ENCODE measurements at regions not wholly inside any gene's neighbourhood (a gene's known extent, or its start where the extent isn't known, plus 50 kb on each side); places are given as distances from the start of the nearest gene placed in this dataset.
"Not testable (repeated sequence)": the region's sequence is repeated elsewhere in the genome, so short reads cannot be mapped to it uniquely, and the experiment has no call there.

- not testable (repeated sequence) for H3K9me3 Mint-ChIP-seq; H3K27me3 Mint-ChIP-seq (ENCODE audit: low read depth); H3K27ac Mint-ChIP-seq; H3K4me1 Mint-ChIP-seq (ENCODE audit: low read depth); H3K36me3 Mint-ChIP-seq (ENCODE audit: low read depth); H3K4me3 Mint-ChIP-seq
These were observed 202.1 kb upstream of the KIF2A start for GRCh38 chr5:62103863-62104262.

DNA sequence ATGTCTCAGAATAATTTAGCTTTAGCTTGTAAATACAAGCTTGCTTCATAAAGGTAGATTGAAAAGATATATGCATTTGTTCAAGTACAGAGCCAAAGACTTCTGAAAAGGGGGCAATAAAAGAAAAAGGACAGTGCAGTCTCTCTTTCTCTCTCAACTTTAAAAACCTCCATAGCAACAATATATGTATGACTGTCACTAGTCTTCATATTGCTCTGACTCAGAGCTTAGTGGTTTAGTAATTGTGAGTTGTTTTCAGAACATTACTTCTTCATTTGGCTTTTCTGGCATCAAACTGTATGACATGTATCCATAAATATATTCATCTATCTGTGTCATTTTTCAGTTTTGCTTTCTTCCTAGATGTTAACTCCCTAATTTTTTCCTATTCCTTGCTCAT is 194.6 kb upstream of the KIF2A start:
- no peak overlapping the region for H3K4me3 Mint-ChIP-seq
- H3K27me3 Mint-ChIP-seq (ENCODE audit: low read depth): peaks cover 16% of the 10 kb centered on the region
- no peak overlapping the region for H3K27ac Mint-ChIP-seq
- no peaks in the 10 kb centered on the region for H3K9me3 Mint-ChIP-seq
- H3K36me3 Mint-ChIP-seq (ENCODE audit: low read depth): no peaks in the 10 kb centered on the region
- no peaks in the 10 kb centered on the region for H3K4me1 Mint-ChIP-seq (ENCODE audit: low read depth)

GRCh38 chr5:62112689-62113228 is 193.2 kb upstream of the KIF2A start:
- Mint-ChIP-seq H3K27ac (no peak overlapping the region), H3K9me3 (no peaks in the 10 kb centered on the region), H3K4me1 (ENCODE audit: low read depth) (no peaks in the 10 kb centered on the region), H3K4me3 (no peak overlapping the region), H3K36me3 (ENCODE audit: low read depth) (no peaks in the 10 kb centered on the region), H3K27me3 (ENCODE audit: low read depth) (peaks cover 19% of the 10 kb centered on the region)

DNA sequence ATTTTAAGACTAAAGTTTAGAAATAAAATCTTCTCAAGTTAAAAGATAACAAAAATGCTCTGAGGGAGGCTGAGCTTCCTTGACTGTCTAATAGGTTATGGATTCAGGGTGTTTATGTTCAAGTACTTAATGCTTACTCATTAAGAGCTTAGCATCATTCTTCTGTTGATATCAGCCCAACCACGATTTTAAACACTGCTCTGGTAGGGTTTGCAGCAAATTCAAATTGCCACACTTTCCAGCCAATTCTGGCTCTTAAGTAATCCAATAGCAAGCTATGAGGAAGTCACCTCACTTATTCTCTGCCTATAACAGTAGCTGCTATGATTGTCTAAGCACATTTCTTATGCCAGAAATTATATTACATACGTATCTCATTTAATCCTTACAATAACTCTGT is 191.0 kb upstream of the KIF2A start:
- Mint-ChIP-seq H3K9me3 (no peaks in the 10 kb centered on the region), H3K4me3 (no peak overlapping the region), H3K27me3 (ENCODE audit: low read depth) (peaks cover 19% of the 10 kb centered on the region)

DNA sequence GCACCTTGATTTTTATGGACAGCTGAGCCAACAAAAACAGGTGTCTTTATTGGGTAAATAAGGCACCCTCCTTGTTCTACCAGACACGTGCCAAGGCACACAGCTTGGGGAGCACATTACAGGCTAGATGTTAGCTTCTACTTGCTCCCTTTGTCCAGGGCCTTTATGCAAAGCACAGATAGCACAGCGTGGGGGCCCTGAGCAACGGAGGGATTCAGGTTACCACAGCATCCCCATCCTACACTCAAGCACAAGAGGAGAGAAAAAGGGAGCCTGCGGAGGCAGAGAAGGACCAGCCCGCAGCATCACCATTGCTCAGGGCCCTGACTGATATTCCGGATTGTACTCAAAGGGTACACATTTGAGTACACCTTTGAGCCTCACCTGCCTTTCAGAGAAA is 181.7 kb upstream of the KIF2A start:
- no peak overlapping the region for H3K27ac Mint-ChIP-seq
- H3K36me3 Mint-ChIP-seq (ENCODE audit: low read depth): no peaks in the 10 kb centered on the region
- H3K4me1 Mint-ChIP-seq (ENCODE audit: low read depth): no peaks in the 10 kb centered on the region
- H3K27me3 Mint-ChIP-seq (ENCODE audit: low read depth): no peaks in the 10 kb centered on the region
- H3K4me3 Mint-ChIP-seq: no peak overlapping the region
- no peaks in the 10 kb centered on the region for H3K9me3 Mint-ChIP-seq

More for the DNA sequence above, 191.0 kb upstream of the KIF2A start:
- Mint-ChIP-seq H3K27ac (no peak overlapping the region), H3K36me3 (ENCODE audit: low read depth) (no peaks in the 10 kb centered on the region), H3K4me1 (ENCODE audit: low read depth) (no peaks in the 10 kb centered on the region)

- Mint-ChIP-seq H3K27me3 (ENCODE audit: low read depth) (no peaks in the 10 kb centered on the region), H3K27ac (no peak overlapping the region), H3K4me3 (no peak overlapping the region), H3K4me1 (ENCODE audit: low read depth) (no peaks in the 10 kb centered on the region), H3K36me3 (ENCODE audit: low read depth) (no peaks in the 10 kb centered on the region), H3K9me3 (no peaks in the 10 kb centered on the region)
These were observed 179.9 kb upstream of the KIF2A start for GRCh38 chr5:62126090-62126489.

GRCh38 chr5:62127098-62127736 is 178.8 kb upstream of the KIF2A start:
- Mint-ChIP-seq H3K27ac (no peak overlapping the region), H3K4me3 (no peak overlapping the region), H3K27me3 (ENCODE audit: low read depth) (no peaks in the 10 kb centered on the region), H3K36me3 (ENCODE audit: low read depth) (no peaks in the 10 kb centered on the region), H3K9me3 (no peaks in the 10 kb centered on the region), H3K4me1 (ENCODE audit: low read depth) (no peaks in the 10 kb centered on the region)

GRCh38 chr5:62130107-62130506 is 175.9 kb upstream of the KIF2A start:
- Mint-ChIP-seq H3K4me1 (ENCODE audit: low read depth) (no peaks in the 10 kb centered on the region), H3K4me3 (no peak overlapping the region), H3K36me3 (ENCODE audit: low read depth) (no peaks in the 10 kb centered on the region), H3K27me3 (ENCODE audit: low read depth) (no peaks in the 10 kb centered on the region), H3K9me3 (no peaks in the 10 kb centered on the region), H3K27ac (no peak overlapping the region)

DNA sequence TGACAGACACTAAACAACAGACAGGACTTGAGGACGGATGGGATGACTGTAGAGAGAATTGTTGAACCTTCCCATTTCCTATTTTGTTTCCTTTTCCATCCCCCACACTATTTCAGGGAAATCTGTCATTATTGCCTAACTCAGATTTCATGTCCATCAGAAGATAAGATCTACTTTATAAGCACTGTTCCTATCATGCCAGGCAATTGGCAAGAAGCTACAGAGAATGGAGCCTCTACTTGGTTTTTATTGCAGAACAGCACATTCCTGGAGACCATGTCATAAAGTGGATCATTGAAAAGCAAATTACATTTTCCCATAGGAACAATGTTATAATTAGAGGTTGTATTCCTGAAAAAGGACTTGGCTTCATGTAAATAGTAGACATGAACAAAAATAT is 173.7 kb upstream of the KIF2A start:
- no peak overlapping the region for H3K27ac Mint-ChIP-seq
- H3K9me3 Mint-ChIP-seq: no peaks in the 10 kb centered on the region
- H3K4me1 Mint-ChIP-seq (ENCODE audit: low read depth): no peaks in the 10 kb centered on the region
- peaks cover 3% of the 10 kb centered on the region for H3K27me3 Mint-ChIP-seq (ENCODE audit: low read depth)
- H3K4me3 Mint-ChIP-seq: no peak overlapping the region
- no peaks in the 10 kb centered on the region for H3K36me3 Mint-ChIP-seq (ENCODE audit: low read depth)

- no peaks in the 10 kb centered on the region for H3K4me1 Mint-ChIP-seq (ENCODE audit: low read depth)
- no peak overlapping the region for H3K4me3 Mint-ChIP-seq
- no peaks in the 10 kb centered on the region for H3K36me3 Mint-ChIP-seq (ENCODE audit: low read depth)
- no peaks in the 10 kb centered on the region for H3K9me3 Mint-ChIP-seq
- H3K27ac Mint-ChIP-seq: no peak overlapping the region
- peaks cover 3% of the 10 kb centered on the region for H3K27me3 Mint-ChIP-seq (ENCODE audit: low read depth)
These were observed 172.6 kb upstream of the KIF2A start for GRCh38 chr5:62133426-62133825.

DNA sequence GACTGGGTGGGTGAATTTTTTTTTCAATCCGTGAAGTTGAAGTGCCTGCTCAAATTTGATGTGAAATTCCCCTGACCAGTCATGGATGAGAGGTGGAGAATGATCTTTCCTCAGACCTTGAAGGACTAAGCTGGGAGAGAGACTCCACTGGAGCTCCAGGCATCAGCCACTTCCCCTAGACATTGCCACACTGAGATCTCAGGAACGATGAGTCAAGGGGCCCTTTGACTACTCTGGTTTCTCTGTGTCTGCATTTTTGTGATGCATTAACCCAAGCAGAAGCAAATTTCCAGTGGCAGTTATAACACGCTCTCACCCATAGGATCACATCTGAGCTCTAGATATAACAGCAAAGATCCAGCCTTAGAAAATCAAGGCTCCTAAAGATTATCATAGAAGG is 171.2 kb upstream of the KIF2A start:
- Mint-ChIP-seq H3K4me1 (ENCODE audit: low read depth) (no peaks in the 10 kb centered on the region), H3K36me3 (ENCODE audit: low read depth) (no peaks in the 10 kb centered on the region), H3K4me3 (no peak overlapping the region), H3K27me3 (ENCODE audit: low read depth) (peaks cover 9% of the 10 kb centered on the region), H3K27ac (no peak overlapping the region), H3K9me3 (no peaks in the 10 kb centered on the region)

DNA sequence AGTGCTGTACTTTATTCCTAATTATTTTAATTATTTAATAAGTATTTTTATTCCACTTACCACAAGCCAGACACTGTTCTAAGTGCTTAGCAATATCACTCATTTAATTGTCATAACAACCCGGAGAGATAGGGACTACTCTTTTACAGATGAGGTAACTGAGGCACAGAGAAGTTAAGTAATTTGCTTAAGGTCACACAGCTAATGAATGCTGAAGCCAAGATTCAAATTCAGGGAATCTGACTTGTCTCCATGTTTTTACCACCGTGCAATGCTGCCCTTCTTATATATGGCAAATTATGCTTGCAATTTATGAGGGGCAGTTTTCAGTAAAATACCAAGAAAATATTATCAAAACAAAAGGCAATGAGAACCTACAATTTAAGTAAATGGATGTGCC is 168.4 kb upstream of the KIF2A start:
- Mint-ChIP-seq H3K4me1 (ENCODE audit: low read depth) (no peaks in the 10 kb centered on the region), H3K27me3 (ENCODE audit: low read depth) (peaks cover 13% of the 10 kb centered on the region), H3K4me3 (no peak overlapping the region), H3K27ac (no peak overlapping the region), H3K36me3 (ENCODE audit: low read depth) (no peaks in the 10 kb centered on the region), H3K9me3 (no peaks in the 10 kb centered on the region)

DNA sequence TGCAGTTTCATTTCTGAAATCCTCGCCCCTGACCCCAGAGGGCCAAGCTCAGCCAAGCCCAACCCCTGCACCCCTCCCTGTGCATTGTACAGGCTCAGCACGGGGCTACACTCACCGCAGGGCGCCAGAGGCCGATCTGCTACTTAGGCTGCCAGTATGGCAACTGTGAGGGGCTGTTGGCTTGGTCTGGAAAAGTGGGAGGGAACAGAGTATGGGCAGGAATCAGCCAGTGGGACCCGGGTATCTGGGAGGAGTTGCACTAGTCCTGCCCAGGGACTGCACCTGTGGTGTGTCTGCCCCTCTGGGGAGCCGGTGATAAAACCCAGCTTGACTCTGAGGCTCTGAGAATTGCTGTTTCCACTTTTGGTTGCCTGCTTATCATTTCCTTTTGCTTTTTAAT is 167.4 kb upstream of the KIF2A start:
- H3K4me3 Mint-ChIP-seq: no peak overlapping the region
- H3K9me3 Mint-ChIP-seq: no peaks in the 10 kb centered on the region
- no peaks in the 10 kb centered on the region for H3K36me3 Mint-ChIP-seq (ENCODE audit: low read depth)
- H3K27ac Mint-ChIP-seq: no peak overlapping the region
- H3K27me3 Mint-ChIP-seq (ENCODE audit: low read depth): peaks cover 20% of the 10 kb centered on the region
- H3K4me1 Mint-ChIP-seq (ENCODE audit: low read depth): no peaks in the 10 kb centered on the region

GRCh38 chr5:62139741-62140140 is 166.3 kb upstream of the KIF2A start:
- H3K9me3 Mint-ChIP-seq: no peaks in the 10 kb centered on the region
- H3K27me3 Mint-ChIP-seq (ENCODE audit: low read depth): peaks cover 20% of the 10 kb centered on the region
- H3K27ac Mint-ChIP-seq: no peak overlapping the region
- no peaks in the 10 kb centered on the region for H3K4me1 Mint-ChIP-seq (ENCODE audit: low read depth)
- no peaks in the 10 kb centered on the region for H3K36me3 Mint-ChIP-seq (ENCODE audit: low read depth)
- no peak overlapping the region for H3K4me3 Mint-ChIP-seq

- H3K27ac Mint-ChIP-seq: no peak overlapping the region
- peaks cover 26% of the 10 kb centered on the region for H3K27me3 Mint-ChIP-seq (ENCODE audit: low read depth)
- H3K36me3 Mint-ChIP-seq (ENCODE audit: low read depth): no peaks in the 10 kb centered on the region
- H3K4me3 Mint-ChIP-seq: no peak overlapping the region
- no peaks in the 10 kb centered on the region for H3K9me3 Mint-ChIP-seq
- H3K4me1 Mint-ChIP-seq (ENCODE audit: low read depth): no peaks in the 10 kb centered on the region
These were observed 163.7 kb upstream of the KIF2A start for GRCh38 chr5:62142351-62142750.
